Ishikawa (cell line): ENCODE measurements at regions not wholly inside any gene's neighbourhood (a gene's known extent, or its start where the extent isn't known, plus 50 kb on each side); places are given as distances from the start of the nearest gene placed in this dataset.

Source experiments
- CEBPB ChIP-seq: IDR thresholded peaks from 2 replicates; pipeline ENCODE4 v1.6.1; 2012
- CREB1 ChIP-seq: IDR thresholded peaks from 2 replicates; pipeline ENCODE4 v1.6.1; 2012; ENCODE audit warnings: low read depth
- EGR1 ChIP-seq: IDR thresholded peaks from 2 replicates; pipeline ENCODE4 v1.6.1; 2012
- EP300 ChIP-seq: IDR thresholded peaks from 2 replicates; pipeline ENCODE4 v1.6.1; 2012; ENCODE audit warnings: borderline replicate concordance
- FOXM1 ChIP-seq: IDR thresholded peaks from 2 replicates; pipeline ENCODE4 v1.6.1; 2012; ENCODE audit warnings: low read depth, borderline replicate concordance
- MAX ChIP-seq: IDR thresholded peaks from 2 replicates; pipeline ENCODE4 v1.6.1; 2012
- NFIC ChIP-seq: IDR thresholded peaks from 2 replicates; pipeline ENCODE4 v1.6.1; 2012
- RAD21 ChIP-seq: IDR thresholded peaks from 2 replicates; pipeline ENCODE4 v1.6.1; 2012; ENCODE audit warnings: low read depth
- REST ChIP-seq: IDR thresholded peaks from 2 replicates; pipeline ENCODE4 v1.6.1; 2012; ENCODE audit warnings: low read depth, mild to moderate bottlenecking
- TAF1 ChIP-seq: IDR thresholded peaks from 2 replicates; pipeline ENCODE4 v1.6.1; 2012; ENCODE audit warnings: low read depth, mild to moderate bottlenecking
- TCF12 ChIP-seq: IDR thresholded peaks from 2 replicates; pipeline ENCODE4 v1.6.1; 2012; ENCODE audit warnings: low read depth
- TEAD4 ChIP-seq: IDR thresholded peaks from 2 replicates; pipeline ENCODE4 v1.6.1; 2012
- YY1 ChIP-seq: IDR thresholded peaks from 2 replicates; pipeline ENCODE4 v1.6.1; 2012; ENCODE audit warnings: low read depth
- ZBTB7A ChIP-seq: IDR thresholded peaks from 2 replicates; pipeline ENCODE4 v1.6.1; 2012; ENCODE audit warnings: low read depth
- TF ChIP-seq, protein P1 (sequence below): IDR thresholded peaks from 2 replicates; pipeline ENCODE4 v1.6.1; 2012

DNA sequence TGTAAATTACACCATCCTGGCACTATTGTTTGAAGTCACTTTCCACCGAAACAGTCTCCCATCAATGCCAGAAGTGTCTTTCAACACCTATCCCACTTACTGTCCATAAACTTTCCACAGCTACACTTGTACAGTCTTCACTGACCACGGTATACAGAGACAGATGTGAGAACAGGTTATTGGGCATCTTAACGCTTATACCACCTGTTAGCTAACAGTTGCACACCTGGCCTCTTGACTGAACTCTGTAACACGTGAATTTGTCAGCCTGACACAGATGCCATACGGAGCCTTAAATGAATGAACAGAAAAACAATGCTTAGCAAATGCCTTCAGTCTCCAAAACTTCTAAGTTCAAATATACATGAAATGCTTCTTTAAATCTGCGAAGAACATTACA, 440.5 kb downstream of the SHQ1 start:
- TF ChIP-seq ZBTB7A (no peak), CEBPB (no peak), EP300 (no peak), CREB1 (no peak), MAX (no peak), FOXM1 (no peak), TAF1 (no peak), YY1 (no peak), TEAD4 (no peak), REST (no peak)

DNA sequence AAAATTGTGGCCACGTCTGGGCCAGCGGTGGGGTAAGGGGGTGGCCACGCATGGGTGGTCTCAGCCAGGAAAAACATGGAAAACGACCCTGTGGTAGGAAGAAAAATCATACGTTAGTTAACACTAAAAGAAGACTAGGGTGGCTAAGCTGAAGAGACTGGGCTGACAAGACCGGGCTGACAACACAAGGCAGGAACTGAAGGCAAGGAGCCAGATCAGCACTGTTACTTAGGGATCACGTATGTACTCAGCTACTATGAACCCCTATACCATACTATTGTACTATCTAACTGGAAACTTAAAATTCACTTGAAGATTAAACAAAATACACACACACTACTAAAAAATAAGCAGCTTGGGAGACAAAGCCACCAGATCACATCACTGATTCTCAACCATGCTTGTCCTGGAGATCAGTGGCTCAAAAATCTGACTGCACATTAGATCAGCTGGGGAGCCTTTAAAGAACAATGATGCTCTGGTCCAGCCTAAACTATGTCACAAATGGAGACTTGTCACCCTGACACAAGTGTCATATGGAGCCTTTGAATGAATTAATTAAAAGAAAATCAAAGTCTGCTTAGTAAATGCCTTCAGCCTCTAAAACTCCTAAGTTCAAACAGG, 442.2 kb downstream of the SHQ1 start:
- TF ChIP-seq NFIC (no peak), REST (no peak), TEAD4 (no peak), MAX (no peak), CEBPB (no peak), TCF12 (no peak), ZBTB7A (no peak), TAF1 (no peak), CREB1 (no peak), EP300 (no peak), EGR1 (no peak)
- TF ChIP-seq, protein P1, sequence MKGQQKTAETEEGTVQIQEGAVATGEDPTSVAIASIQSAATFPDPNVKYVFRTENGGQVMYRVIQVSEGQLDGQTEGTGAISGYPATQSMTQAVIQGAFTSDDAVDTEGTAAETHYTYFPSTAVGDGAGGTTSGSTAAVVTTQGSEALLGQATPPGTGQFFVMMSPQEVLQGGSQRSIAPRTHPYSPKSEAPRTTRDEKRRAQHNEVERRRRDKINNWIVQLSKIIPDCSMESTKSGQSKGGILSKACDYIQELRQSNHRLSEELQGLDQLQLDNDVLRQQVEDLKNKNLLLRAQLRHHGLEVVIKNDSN = no peak

DNA sequence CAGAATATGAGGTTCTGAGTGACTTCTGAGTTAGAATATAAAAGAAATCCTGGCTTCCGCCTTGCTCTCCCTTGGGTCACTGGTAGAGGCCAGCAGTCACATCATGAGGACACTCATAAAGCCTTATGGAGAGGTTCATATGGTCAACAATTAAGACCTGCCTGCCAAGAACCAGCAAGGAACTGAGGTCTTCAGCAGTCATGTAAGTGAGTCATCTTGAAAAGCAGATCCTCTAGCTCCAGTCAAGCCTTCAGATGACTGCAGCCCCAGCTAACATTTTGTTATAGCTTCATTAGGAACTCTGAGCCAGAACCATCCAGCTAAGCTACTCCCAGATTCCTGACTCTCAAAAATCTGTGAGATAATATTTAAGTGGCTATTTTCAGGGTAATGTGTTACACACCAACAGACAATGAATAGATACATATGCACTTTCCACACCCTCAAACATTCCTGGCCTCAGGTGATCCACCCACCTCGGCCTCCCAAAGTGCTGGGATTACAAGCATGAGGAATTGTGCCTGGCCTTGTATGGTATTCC, 447.2 kb downstream of the SHQ1 start:
- TF ChIP-seq REST (no peak), EP300 (no peak), ZBTB7A (no peak), YY1 (no peak), FOXM1 (no peak), MAX (no peak), TCF12 (no peak), CEBPB (no peak), RAD21 (no peak), CREB1 (no peak), TAF1 (no peak), EGR1 (no peak), NFIC (no peak)
- TF ChIP-seq, protein P1 = no peak

DNA sequence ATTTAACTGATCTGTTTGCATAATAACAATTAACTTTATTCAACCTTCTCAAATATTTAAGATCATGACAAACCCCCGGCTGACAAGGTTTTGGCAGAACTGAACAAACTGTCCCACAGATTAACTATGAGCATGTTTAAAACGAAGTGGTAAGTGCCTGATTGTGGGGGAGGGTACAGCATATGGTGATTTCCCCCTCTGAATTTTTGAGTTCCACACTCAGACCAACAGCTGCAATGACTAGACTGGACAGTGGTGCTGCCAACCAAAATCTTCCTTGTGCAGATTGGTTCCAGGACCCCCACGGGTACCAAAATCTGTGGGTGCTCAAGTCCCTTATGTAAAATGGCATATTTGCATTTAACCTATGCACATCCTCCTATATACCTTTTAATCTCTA, 449.5 kb downstream of the SHQ1 start:
- TF ChIP-seq MAX (no peak), REST (no peak)
